AG04449 (cell line): ENCODE measurements at regions not wholly inside any gene's neighbourhood (a gene's known extent, or its start where the extent isn't known, plus 50 kb on each side); places are given as distances from the start of the nearest gene placed in this dataset.

ENCODE experiments used
- CTCF ChIA-PET: fragments of 350-600 bp; formaldehyde crosslinking; extraction: SDS; loops from one replicate; lab custom pipeline; 2021; ENCODE audit warnings: antibody characterized with exemption; lab: Yijun Ruan, JAX
- POLR2A ChIA-PET: fragments of 400-600, 350-600 bp; formaldehyde crosslinking; extraction: SDS; loops from one replicate; lab custom pipeline; 2020; ENCODE audit warnings: antibody characterized with exemption, inconsistent platforms; lab: Yijun Ruan, JAX
- DNase-seq: peaks from one replicate; pipeline ENCODE4 v3.0.0-alpha.2; 2010; ENCODE audit warnings: low read depth, low spot score
- H3K4me3 ChIP-seq: 2 replicates; pipeline ENCODE4 v1.5.1; 2011; ENCODE audit warnings: low read depth, mild to moderate bottlenecking, control low read depth, low read length
- CTCF ChIP-seq: IDR thresholded peaks from one replicate; pipeline ENCODE4 v1.5.1; 2011; ENCODE audit warnings: mild to moderate bottlenecking, moderate library complexity, low read length, control low read depth, inconsistent platforms; ENCODE audit not compliant: insufficient read depth; ENCODE audit errors: missing control alignments

- DNase-seq: no peak
- CTCF ChIA-PET: no interaction called here
- TF ChIP-seq CTCF: no peak
- no peak overlapping the region for H3K4me3 ChIP-seq
- POLR2A ChIA-PET: no interaction called here
These were observed 347.1 kb upstream of the NRP1 start for GRCh38 chr10:33681595-33681994.

- no peak for TF ChIP-seq CTCF
These were observed 345.6 kb upstream of the NRP1 start for GRCh38 chr10:33680036-33680435.

GRCh38 chr10:33676606-33677339 is 342.3 kb upstream of the NRP1 start:
- ChIA-PET CTCF (no interaction called here), POLR2A (no interaction called here)
- TF ChIP-seq CTCF: no peak
- H3K4me3 ChIP-seq: no peak overlapping the region
- no peak for DNase-seq

More at GRCh38 chr10:33680036-33680435, 345.6 kb upstream of the NRP1 start:
- ChIA-PET CTCF (no interaction called here), POLR2A (no interaction called here)
- DNase-seq: no peak
- H3K4me3 ChIP-seq: no peak overlapping the region

- TF ChIP-seq CTCF: no peak
- POLR2A ChIA-PET: no interaction called here
- DNase-seq: no peak
- H3K4me3 ChIP-seq: no peak overlapping the region
- CTCF ChIA-PET: no interaction called here
These were observed 340.6 kb upstream of the NRP1 start for GRCh38 chr10:33674986-33675599.

GRCh38 chr10:33674491-33674890 is 340.0 kb upstream of the NRP1 start:
- TF ChIP-seq CTCF: no peak
- CTCF ChIA-PET: no interaction called here
- no peak for DNase-seq
- POLR2A ChIA-PET: no interaction called here
- no peak overlapping the region for H3K4me3 ChIP-seq

GRCh38 chr10:33673839-33674415 is 339.5 kb upstream of the NRP1 start:
- ChIA-PET CTCF (no interaction called here), POLR2A (no interaction called here)
- H3K4me3 ChIP-seq: no peak overlapping the region
- no peak for TF ChIP-seq CTCF
- no peak for DNase-seq
